ENCODE measurements at regions not wholly inside any gene's neighbourhood (a gene's known extent, or its start where the extent isn't known, plus 50 kb on each side); places are given as distances from the start of the nearest gene placed in this dataset.

DNA sequence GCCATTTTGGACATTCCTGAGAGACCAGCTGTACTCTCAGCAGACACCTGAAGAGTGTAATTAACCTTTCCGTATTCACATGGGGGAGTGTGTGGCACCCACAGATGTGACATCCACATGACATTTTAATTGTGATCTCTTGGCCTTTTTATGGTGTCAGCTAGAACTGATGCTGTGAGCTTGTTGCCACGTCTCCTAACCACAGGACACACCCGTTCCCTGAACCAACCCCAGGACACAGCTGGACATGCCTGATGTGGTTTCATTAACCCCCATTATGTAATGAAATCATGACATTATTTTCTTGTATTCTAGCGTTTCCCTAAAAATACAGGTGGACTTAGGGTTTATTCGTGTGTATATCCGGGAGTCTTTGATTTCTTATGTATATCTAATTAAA, 1036.1 kb downstream of the TMEM121 start:
- Histone ChIP-seq H3K79me2 (ENCODE audit: control insufficient read depth, insufficient read depth, low read length) (no peaks in the 10 kb centered on the region), H3K9ac (replicated peaks; ENCODE audit: extremely low read depth, insufficient read depth, low read length) (no peak overlapping the region), H3K4me2 (ENCODE audit: insufficient read depth, low read length) (no peak overlapping the region), H2AFZ (ENCODE audit: low read depth, low read length) (no peak overlapping the region), H3K36me3 (ENCODE audit: control insufficient read depth in 2 of 2, extremely low read depth in 1 of 2, insufficient read depth in 2 of 2, low read length in 2 of 2) (no peaks in the 10 kb centered on the region), H3K27ac (ENCODE audit: insufficient read depth, low read depth, low read length) (no peak overlapping the region), H3K27me3 (ENCODE audit: control insufficient read depth in 2 of 2, insufficient read depth in 2 of 2, low read length in 2 of 2) (no peaks in the 10 kb centered on the region), H3K4me1 (ENCODE audit: control insufficient read depth, extremely low read depth, insufficient read depth, low read length) (no peaks in the 10 kb centered on the region), H3K4me3 (replicated peaks in 1 of 3; ENCODE audit: insufficient read depth in 1 of 3, low read depth in 1 of 3, low read length in 3 of 3) (no peak overlapping the region), H4K20me1 (replicated peaks; ENCODE audit: control insufficient read depth, extremely low read depth, insufficient read depth, low read length) (no peaks in the 10 kb centered on the region), H3K9me3 (replicated peaks; ENCODE audit: control insufficient read depth, insufficient read depth, low read length) (peaks cover 3% of the 10 kb centered on the region), H3K9me1 (replicated peaks; ENCODE audit: control insufficient read depth, extremely low read depth, insufficient read depth, low read length) (no peaks in the 10 kb centered on the region)
- BruUV-seq (replicated peaks): no TSS peak
- dilution Hi-C loops (cut with MboI; ENCODE audit: extremely low pct_ligation_motif_present, low sequenced_read_pairs) (no loop called here), intact Hi-C loops (cut with micrococcal nuclease) (no loop called here)
- POLR2A ChIA-PET: no interaction called here
- DNase-seq (ENCODE audit: low read depth, low spot score) (no peak), FAIRE-seq (no peak)
- TF ChIP-seq GATA2 (IDR thresholded peaks at IDR 0.05; ENCODE audit: insufficient read depth, insufficient read length, low read depth, low read length): no peak
- TF ChIP-seq JUN (IDR thresholded peaks at IDR 0.05; ENCODE audit: borderline replicate concordance, insufficient read depth, insufficient read length, low read depth): no peak
- no peak for TF ChIP-seq POLR2A (IDR thresholded peaks at IDR 0.05; ENCODE audit: low read depth, low read length)
- TF ChIP-seq POLR2AphosphoS5 (IDR thresholded peaks at IDR 0.05; ENCODE audit: insufficient read depth, low read depth, low read length): no peak
- TF ChIP-seq MYC (IDR thresholded peaks at IDR 0.05; ENCODE audit: low read depth, low read length): no peak
- TF ChIP-seq EZH2 (IDR thresholded peaks at IDR 0.05; ENCODE audit: borderline replicate concordance, low read depth, low read length, severe bottlenecking): no peak
- TF ChIP-seq FOS (IDR thresholded peaks at IDR 0.05; ENCODE audit: borderline replicate concordance, insufficient read depth, low read length): no peak
- TF ChIP-seq, protein P1, sequence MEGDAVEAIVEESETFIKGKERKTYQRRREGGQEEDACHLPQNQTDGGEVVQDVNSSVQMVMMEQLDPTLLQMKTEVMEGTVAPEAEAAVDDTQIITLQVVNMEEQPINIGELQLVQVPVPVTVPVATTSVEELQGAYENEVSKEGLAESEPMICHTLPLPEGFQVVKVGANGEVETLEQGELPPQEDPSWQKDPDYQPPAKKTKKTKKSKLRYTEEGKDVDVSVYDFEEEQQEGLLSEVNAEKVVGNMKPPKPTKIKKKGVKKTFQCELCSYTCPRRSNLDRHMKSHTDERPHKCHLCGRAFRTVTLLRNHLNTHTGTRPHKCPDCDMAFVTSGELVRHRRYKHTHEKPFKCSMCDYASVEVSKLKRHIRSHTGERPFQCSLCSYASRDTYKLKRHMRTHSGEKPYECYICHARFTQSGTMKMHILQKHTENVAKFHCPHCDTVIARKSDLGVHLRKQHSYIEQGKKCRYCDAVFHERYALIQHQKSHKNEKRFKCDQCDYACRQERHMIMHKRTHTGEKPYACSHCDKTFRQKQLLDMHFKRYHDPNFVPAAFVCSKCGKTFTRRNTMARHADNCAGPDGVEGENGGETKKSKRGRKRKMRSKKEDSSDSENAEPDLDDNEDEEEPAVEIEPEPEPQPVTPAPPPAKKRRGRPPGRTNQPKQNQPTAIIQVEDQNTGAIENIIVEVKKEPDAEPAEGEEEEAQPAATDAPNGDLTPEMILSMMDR (IDR thresholded peaks at IDR 0.05; ENCODE audit: extremely low read depth in 1 of 2, insufficient read depth in 1 of 2, low read depth in 1 of 2, low read length in 2 of 2): no peak
- TF ChIP-seq, protein P2, sequence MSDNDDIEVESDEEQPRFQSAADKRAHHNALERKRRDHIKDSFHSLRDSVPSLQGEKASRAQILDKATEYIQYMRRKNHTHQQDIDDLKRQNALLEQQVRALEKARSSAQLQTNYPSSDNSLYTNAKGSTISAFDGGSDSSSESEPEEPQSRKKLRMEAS (IDR thresholded peaks at IDR 0.05; ENCODE audit: insufficient read depth, insufficient read length): no peak
- CTCF ChIA-PET: no interaction called here

All from endothelial cell of umbilical vein (primary cell).